IMR-90 (cell line): ENCODE measurements at regions not wholly inside any gene's neighbourhood (a gene's known extent, or its start where the extent isn't known, plus 50 kb on each side); places are given as distances from the start of the nearest gene placed in this dataset.

Experiments used
- ATAC-seq: fragments of 200-7000 bp; cut with Tn5 transposase; 2 replicates; pipeline ENCODE4 v1.9.1; 2020; ENCODE audit warnings: low read depth, mild to moderate bottlenecking, moderate library complexity
- BruUV-seq: library from RNA; stranded (reverse); fragments of 400-500 nt; replicated peaks from 2 replicates; lab custom pipeline; 2021; lab: Mats Ljungman, UMichigan
- CTCF ChIA-PET: fragments of 300-600 bp; formaldehyde crosslinking; extraction: SDS; loops from one replicate; lab custom pipeline; 2021; ENCODE audit warnings: antibody characterized with exemption; lab: Yijun Ruan, JAX
- POLR2A ChIA-PET: fragments of 300-600 bp; sonication (Branson Sonifier 250); formaldehyde crosslinking; loops from one replicate; lab custom pipeline; 2022; ENCODE audit warnings: antibody characterized with exemption; ENCODE audit not compliant: unreplicated experiment; lab: Charles Lee
- DNase-seq: peaks from one replicate; pipeline ENCODE4 v3.0.0; 2013
- H2AFZ ChIP-seq: replicated peaks from 2 replicates; pipeline ENCODE3; 2013; ENCODE audit warnings: low read length, mild to moderate bottlenecking; ENCODE audit not compliant: poor library complexity
- H2AK5ac ChIP-seq: 2 replicates; pipeline ENCODE4 v1.6.1; 2013; ENCODE audit warnings: low read depth, low read length, inconsistent platforms
- H2AK9ac ChIP-seq: replicated peaks from 2 replicates; pipeline ENCODE3; 2013; ENCODE audit warnings: mild to moderate bottlenecking, low read depth, low read length, moderate library complexity; ENCODE audit not compliant: poor library complexity
- H2BK120ac ChIP-seq: 2 replicates; pipeline ENCODE4 v1.6.1; 2013; ENCODE audit warnings: low read depth, low read length, inconsistent platforms
- H2BK15ac ChIP-seq: 3 replicates; pipeline ENCODE4 v1.6.1; 2013; ENCODE audit warnings: low read depth, low read length, inconsistent platforms
- H2BK20ac ChIP-seq: 2 replicates; pipeline ENCODE4 v1.6.1; 2013; ENCODE audit warnings: low read depth, mild to moderate bottlenecking, inconsistent platforms, low read length, moderate library complexity
- H2BK5ac ChIP-seq: 2 replicates; pipeline ENCODE4 v1.6.1; 2013; ENCODE audit warnings: mild to moderate bottlenecking, low read depth, low read length, inconsistent platforms; ENCODE audit not compliant: poor library complexity, severe bottlenecking
- H3K14ac ChIP-seq: replicated peaks from 2 replicates; pipeline ENCODE4 v1.6.1; 2013; ENCODE audit warnings: low read depth, low read length, inconsistent platforms
- H3K18ac ChIP-seq: 2 replicates; pipeline ENCODE4 v1.6.1; 2013; ENCODE audit warnings: low read depth, low read length, control low read depth
- H3K23ac ChIP-seq: 2 replicates; pipeline ENCODE4 v1.6.1; 2013; ENCODE audit warnings: low read depth, low read length, inconsistent platforms
- H3K27ac ChIP-seq: 2 replicates; pipeline ENCODE4 v1.5.1; 2013; ENCODE audit warnings: mild to moderate bottlenecking, control low read depth, low read length; ENCODE audit not compliant: insufficient read depth
- H3K27me3 ChIP-seq: 2 replicates; pipeline ENCODE4 v1.6.1; 2013; ENCODE audit warnings: low read length; ENCODE audit not compliant: control insufficient read depth, insufficient read depth
- H3K36me3 ChIP-seq: 2 replicates; pipeline ENCODE4 v1.6.1; 2013; ENCODE audit warnings: low read length, mixed read lengths; ENCODE audit not compliant: control insufficient read depth, insufficient read depth
- H3K4ac ChIP-seq: 2 replicates; pipeline ENCODE4 v1.6.1; 2013; ENCODE audit warnings: low read depth, low read length, inconsistent platforms
- H3K4me1 ChIP-seq: 2 replicates; pipeline ENCODE4 v1.6.1; 2013; ENCODE audit warnings: low read length, mixed read lengths; ENCODE audit not compliant: control insufficient read depth, insufficient read depth
- H3K4me2 ChIP-seq: 2 replicates; pipeline ENCODE4 v1.6.1; 2013; ENCODE audit warnings: low read depth, mild to moderate bottlenecking, control low read depth, low read length, moderate library complexity
- H3K4me3 ChIP-seq: 2 replicates; pipeline ENCODE4 v1.5.1; 2013; ENCODE audit warnings: low read depth, mild to moderate bottlenecking, control low read depth, low read length, moderate library complexity; ENCODE audit not compliant: insufficient read depth
- H3K56ac ChIP-seq: 2 replicates; pipeline ENCODE4 v1.6.1; 2013; ENCODE audit warnings: low read length, inconsistent platforms; ENCODE audit not compliant: insufficient read depth; ENCODE audit errors: extremely low read depth
- H3K79me1 ChIP-seq, 2 experiments: 2 replicates each; pipeline ENCODE4 v1.6.1; 2013; ENCODE audit warnings: low read length in 2 of 2, inconsistent platforms in 1 of 2, low read depth in 1 of 2
- H3K9ac ChIP-seq: 2 replicates; pipeline ENCODE4 v1.6.1; 2013; ENCODE audit warnings: low read depth, low read length, control low read depth
- H3K9me1 ChIP-seq: 2 replicates; pipeline ENCODE4 v1.6.1; 2013; ENCODE audit warnings: low read length, inconsistent platforms; ENCODE audit not compliant: insufficient read depth
- H3K9me3 ChIP-seq: 2 replicates; pipeline ENCODE4 v1.6.1; 2013; ENCODE audit warnings: low read length; ENCODE audit not compliant: control insufficient read depth, insufficient read depth
- H4K20me1 ChIP-seq: 2 replicates; pipeline ENCODE4 v1.6.1; 2013; ENCODE audit warnings: low read length, inconsistent platforms; ENCODE audit not compliant: insufficient read depth
- H4K5ac ChIP-seq: 2 replicates; pipeline ENCODE4 v1.6.1; 2013; ENCODE audit warnings: mild to moderate bottlenecking, low read depth, low read length, control low read depth
- H4K8ac ChIP-seq, 2 experiments: 2 replicates each; pipeline ENCODE4 v1.6.1; 2013; ENCODE audit warnings: low read depth in 2 of 2, low read length in 2 of 2, control low read depth in 1 of 2, inconsistent platforms in 1 of 2
- H4K91ac ChIP-seq: 2 replicates; pipeline ENCODE4 v1.6.1; 2013; ENCODE audit warnings: low read depth, low read length, inconsistent platforms; ENCODE audit not compliant: insufficient read depth
- BHLHE40 ChIP-seq: fragments of 150-350 bp; IDR thresholded peaks from 2 replicates; pipeline ENCODE4 v1.6.1; 2016; ENCODE audit warnings: mild to moderate bottlenecking, low read depth, low read length
- CEBPB ChIP-seq: IDR thresholded peaks from 2 replicates; pipeline ENCODE4 v1.6.1; 2012; ENCODE audit warnings: low read depth, low read length, improper control_type of control experiment
- CHD1 ChIP-seq: IDR thresholded peaks from 2 replicates; pipeline ENCODE4 v1.6.1; 2012; ENCODE audit warnings: low read depth, low read length, improper control_type of control experiment
- CTCF ChIP-seq: conservative IDR thresholded peaks from 2 replicates; pipeline ENCODE4 v1.5.1; 2012; ENCODE audit warnings: mild to moderate bottlenecking, low read depth, low read length, improper control_type of control experiment
- ELK1 ChIP-seq: fragments of 150-350 bp; IDR thresholded peaks from 2 replicates; pipeline ENCODE4 v1.6.1; 2016; ENCODE audit warnings: low read depth, mild to moderate bottlenecking, low read length, moderate library complexity, borderline replicate concordance
- FOS ChIP-seq: fragments of 150-350 bp; IDR thresholded peaks from 2 replicates; pipeline ENCODE4 v1.6.1; 2016; ENCODE audit warnings: low read depth, low read length
- MAFK ChIP-seq: IDR thresholded peaks from 2 replicates; pipeline ENCODE4 v1.6.1; 2012; ENCODE audit warnings: low read depth, low read length, improper control_type of control experiment
- MAZ ChIP-seq: IDR thresholded peaks from 2 replicates; pipeline ENCODE4 v1.6.1; 2012; ENCODE audit warnings: low read depth, mild to moderate bottlenecking, low read length, improper control_type of control experiment, moderate library complexity, borderline replicate concordance
- MXI1 ChIP-seq: IDR thresholded peaks from 2 replicates; pipeline ENCODE4 v1.6.1; 2012; ENCODE audit warnings: low read depth, mild to moderate bottlenecking, low read length, moderate library complexity, borderline replicate concordance
- NFE2L2 ChIP-seq: fragments of 150-350 bp; IDR thresholded peaks from 2 replicates; pipeline ENCODE4 v1.6.1; 2016; ENCODE audit warnings: low read depth, mild to moderate bottlenecking, low read length
- POLR2A ChIP-seq: IDR thresholded peaks from 2 replicates; pipeline ENCODE4 v1.6.1; 2012; ENCODE audit warnings: mild to moderate bottlenecking, low read depth, low read length
- RAD21 ChIP-seq: IDR thresholded peaks from 2 replicates; pipeline ENCODE4 v1.6.1; 2012; ENCODE audit warnings: low read length, improper control_type of control experiment
- RCOR1 ChIP-seq: IDR thresholded peaks from 2 replicates; pipeline ENCODE4 v1.6.1; 2012; ENCODE audit warnings: mild to moderate bottlenecking, low read length, improper control_type of control experiment; ENCODE audit not compliant: insufficient replicate concordance
- RFX5 ChIP-seq: IDR thresholded peaks from 2 replicates; pipeline ENCODE4 v1.8.0; 2012; ENCODE audit warnings: low read depth, mild to moderate bottlenecking, low read length, moderate library complexity
- SMC3 ChIP-seq: fragments of 150-350 bp; IDR thresholded peaks from 2 replicates; pipeline ENCODE4 v1.6.1; 2016; ENCODE audit warnings: low read depth, mild to moderate bottlenecking, antibody characterized with exemption, low read length, moderate library complexity
- WGBS, 2 experiments: methylation state at CpG; one replicate each; pipeline versions ENCODE4 v1.1.5 to v1.1.7; 2013; ENCODE audit warnings: missing lambda C conversion rate in 2 of 2; ENCODE audit not compliant: insufficient read length in 1 of 2; ENCODE audit errors: extremely low coverage in 2 of 2; 5-methylcytosine and 5-hydroxymethylcytosine counted together
- dilution Hi-C: fragments of 300-500 bp; cut with HindIII; formaldehyde crosslinking; loops from one replicate; pipeline ENCODE4 v1.14.3; 2018; ENCODE audit warnings: low sequenced_read_pairs; ENCODE audit not compliant: unreplicated experiment
- in situ Hi-C: fragments of 300-500 bp; cut with MboI; formaldehyde crosslinking; loops from 3 replicates; pipeline ENCODE4 v1.14.3; 2019; ENCODE audit warnings: low sequenced_read_pairs, inconsistent platforms, mixed read lengths
- intact Hi-C: fragments of 100-400 bp; cut with micrococcal nuclease; formaldehyde crosslinking; loops from 2 replicates; pipeline ENCODE4 v1.10.0; 2022
- TF ChIP-seq, protein P1 (sequence below): fragments of 150-350 bp; IDR thresholded peaks from 2 replicates; pipeline ENCODE4 v1.6.1; 2017; ENCODE audit warnings: mild to moderate bottlenecking, antibody characterized with exemption, low read length, low read depth

- WGBS, 2 experiments = no CpG with 5 or more reads among the region's 7 CpGs
Observed at GRCh38 chr10:4602764-4603491, 223.1 kb upstream of the AKR1E2 start.

More at GRCh38 chr10:4602764-4603491, 223.1 kb upstream of the AKR1E2 start:
- no peak overlapping the region for H2BK120ac ChIP-seq
- H2BK5ac ChIP-seq = no peak overlapping the region
- H2AFZ ChIP-seq = no peak overlapping the region
- H4K5ac ChIP-seq = no peak overlapping the region; the same call in 1 of the 2 replicates
- POLR2A ChIA-PET = no interaction called here
- CTCF ChIA-PET = no interaction called here
- no peak overlapping the region for H3K9ac ChIP-seq
- H3K9me1 ChIP-seq = no peaks in the 10 kb centered on the region
- BruUV-seq = no TSS peak
- H3K23ac ChIP-seq = no peak overlapping the region
- H3K36me3 ChIP-seq = no peaks in the 10 kb centered on the region
- no peak overlapping the region for H4K91ac ChIP-seq
- no peak overlapping the region for H3K18ac ChIP-seq
- H3K56ac ChIP-seq = no peak overlapping the region
- H3K27me3 ChIP-seq = no peaks in the 10 kb centered on the region
- in situ Hi-C loops (no loop called here), intact Hi-C loops (no loop called here), dilution Hi-C loops (no loop called here)
- no peaks in the 10 kb centered on the region for H3K4me1 ChIP-seq
- no peak overlapping the region for H3K27ac ChIP-seq
- H3K4me3 ChIP-seq = no peak overlapping the region
- H4K20me1 ChIP-seq = no peaks in the 10 kb centered on the region
- ATAC-seq = no peak
- TF ChIP-seq RCOR1 = no peak
- no peak for TF ChIP-seq CEBPB
- TF ChIP-seq MXI1 = no peak
- TF ChIP-seq FOS = no peak
- TF ChIP-seq CTCF = no peak
- TF ChIP-seq CHD1 = no peak
- no peak for TF ChIP-seq RAD21
- TF ChIP-seq RFX5 = no peak
- no peak for TF ChIP-seq NFE2L2
- no peak for TF ChIP-seq BHLHE40
- TF ChIP-seq MAZ = no peak
- TF ChIP-seq ELK1 = no peak
- TF ChIP-seq SMC3 = no peak
- TF ChIP-seq MAFK = no peak
- no peak for TF ChIP-seq POLR2A
- TF ChIP-seq, protein P1, sequence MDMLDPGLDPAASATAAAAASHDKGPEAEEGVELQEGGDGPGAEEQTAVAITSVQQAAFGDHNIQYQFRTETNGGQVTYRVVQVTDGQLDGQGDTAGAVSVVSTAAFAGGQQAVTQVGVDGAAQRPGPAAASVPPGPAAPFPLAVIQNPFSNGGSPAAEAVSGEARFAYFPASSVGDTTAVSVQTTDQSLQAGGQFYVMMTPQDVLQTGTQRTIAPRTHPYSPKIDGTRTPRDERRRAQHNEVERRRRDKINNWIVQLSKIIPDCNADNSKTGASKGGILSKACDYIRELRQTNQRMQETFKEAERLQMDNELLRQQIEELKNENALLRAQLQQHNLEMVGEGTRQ = no peak
- H2BK15ac ChIP-seq = no peak overlapping the region
- no peaks in the 10 kb centered on the region for H3K79me1 ChIP-seq
- H3K14ac ChIP-seq = 0 out of 2 replicates have a peak overlapping the region, but pooled peaks have one; percentile 22
- no peak overlapping the region for H2AK5ac ChIP-seq
- no peak overlapping the region for H2BK20ac ChIP-seq
- no peak for DNase-seq
- no peak overlapping the region for H4K8ac ChIP-seq
- no peaks in the 10 kb centered on the region for H3K9me3 ChIP-seq
- H3K4ac ChIP-seq = no peak overlapping the region
- H3K4me2 ChIP-seq = no peak overlapping the region
- H2AK9ac ChIP-seq = no peak overlapping the region
